HG03558 (cell line): ENCODE measurements at regions not wholly inside any gene's neighbourhood (a gene's known extent, or its start where the extent isn't known, plus 50 kb on each side); places are given as distances from the start of the nearest gene placed in this dataset.
A peak's percentile ranks its signal among the peaks of the same experiment; 100 is the strongest.

ENCODE experiments used
- ATAC-seq: cut with Tn5 transposase; IDR thresholded peaks from one replicate; pipeline ENCODE4 v1.9.1; 2021; ENCODE audit warnings: moderate number of reproducible peaks; ENCODE audit not compliant: unreplicated experiment; ENCODE audit errors: extremely low read depth

DNA sequence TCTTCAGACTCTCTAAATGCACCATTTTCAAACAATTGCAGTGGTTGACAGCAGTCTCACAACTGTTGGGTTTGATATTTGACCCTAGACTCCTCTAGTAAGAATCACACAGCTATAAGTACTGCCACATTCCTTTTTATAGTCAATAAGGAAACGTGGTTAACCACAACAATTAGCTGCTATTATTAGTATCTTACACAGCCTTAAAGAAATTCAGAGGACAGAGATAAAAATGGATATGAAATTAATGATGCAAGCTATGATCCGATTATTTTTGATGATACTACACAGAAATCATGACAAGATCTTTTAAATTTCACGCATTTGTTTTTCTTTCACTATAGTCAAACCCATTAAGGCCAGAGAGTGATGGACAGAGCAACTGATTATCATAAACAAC is 288.6 kb upstream of the C9orf72 start:
- ATAC-seq: no peak

DNA sequence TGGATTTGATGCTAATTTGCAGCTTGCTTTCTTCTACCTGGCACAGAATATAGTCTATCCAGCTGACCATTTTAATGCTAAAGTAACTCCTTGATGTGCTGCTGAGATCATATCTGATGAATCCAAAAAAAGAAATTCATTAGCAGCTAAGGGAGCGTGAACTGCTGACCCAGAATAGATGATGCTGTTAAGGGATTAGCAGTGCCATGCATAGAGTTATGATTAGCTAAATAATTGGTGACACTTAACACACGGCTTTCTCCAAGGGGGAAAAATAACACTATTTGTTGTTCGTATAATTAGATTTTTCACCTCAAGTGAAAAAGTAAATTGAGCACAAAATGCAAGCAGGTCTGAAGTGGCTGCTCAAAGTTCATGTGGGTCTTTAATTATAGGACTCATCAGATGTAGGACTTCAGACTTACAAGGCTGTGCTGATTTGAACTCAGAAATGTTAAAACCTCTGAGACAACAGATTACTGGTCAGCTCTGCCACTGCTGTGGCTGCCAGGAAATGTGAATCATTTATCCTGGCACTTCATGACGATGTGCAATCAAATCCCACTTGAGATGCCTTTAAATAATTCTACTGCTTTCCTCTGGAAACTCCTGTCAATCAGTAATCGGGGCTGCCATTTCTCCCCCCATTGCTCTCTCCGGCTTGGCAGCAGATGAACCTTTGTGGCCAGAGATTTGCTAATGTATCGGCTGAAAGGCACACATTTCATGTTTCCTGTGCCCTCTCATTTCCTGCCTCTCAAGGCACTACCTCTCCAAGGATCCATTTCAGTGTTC is 291.6 kb upstream of the C9orf72 start:
- ATAC-seq: no peak

DNA sequence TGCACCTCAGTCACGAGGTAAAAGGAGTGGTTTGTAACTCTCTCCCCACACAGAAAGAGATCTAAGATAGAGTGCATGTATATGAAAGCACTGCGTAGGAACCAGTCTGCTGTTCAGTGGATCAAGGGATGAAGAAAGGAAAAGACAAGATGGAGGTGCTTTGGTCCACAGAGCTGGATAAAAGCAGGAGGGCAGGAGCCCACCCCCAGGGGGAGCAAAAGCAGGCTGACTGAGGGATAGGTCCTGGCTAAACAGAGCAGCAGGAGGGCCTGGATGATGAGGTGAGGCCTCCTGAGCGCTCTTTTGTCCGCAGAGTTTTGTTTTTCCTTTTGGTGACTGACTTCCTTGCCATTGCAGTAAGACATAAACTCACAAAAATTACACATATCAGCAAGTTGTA is 293.5 kb upstream of the C9orf72 start:
- ATAC-seq: no peak

DNA sequence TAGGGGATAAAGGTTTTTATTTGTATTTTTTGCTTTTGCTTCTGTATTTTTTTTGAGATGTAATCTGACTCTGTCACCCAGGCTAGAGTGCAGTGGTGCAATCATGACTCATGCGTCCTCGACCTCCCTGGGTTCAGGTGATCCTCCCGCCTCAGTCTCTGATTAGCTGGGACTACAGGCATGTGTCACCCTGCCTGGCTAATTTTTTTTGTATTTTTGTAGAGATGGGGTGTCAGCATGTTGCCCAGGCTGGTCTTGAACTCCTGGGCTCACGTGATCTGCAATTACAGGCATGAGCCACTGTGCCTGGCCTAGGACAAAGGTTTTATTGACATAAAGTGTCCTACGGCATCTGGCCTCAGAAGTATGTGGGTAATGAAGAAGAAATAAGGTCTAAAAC is 297.1 kb upstream of the C9orf72 start:
- no peak for ATAC-seq

DNA sequence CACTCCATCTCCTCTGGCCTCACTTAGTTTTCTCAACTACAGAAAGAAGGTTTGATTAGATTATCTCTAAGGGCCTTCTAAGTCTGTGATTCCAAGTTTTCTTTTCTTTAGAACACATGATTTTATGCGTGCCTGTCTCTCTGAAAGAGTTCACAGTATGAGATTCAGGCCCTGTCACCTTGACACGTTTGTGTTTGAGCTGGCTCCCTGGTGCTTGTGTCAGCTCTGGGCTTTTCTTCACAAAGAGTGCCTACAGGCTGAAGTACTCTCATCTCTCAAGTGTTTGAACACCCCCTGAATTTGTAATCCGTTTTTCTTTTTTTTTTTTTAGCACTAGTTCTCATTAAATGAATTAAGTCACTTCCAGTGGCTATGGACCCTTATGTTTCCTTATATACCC is 306.9 kb upstream of the C9orf72 start:
- no peak for ATAC-seq

DNA sequence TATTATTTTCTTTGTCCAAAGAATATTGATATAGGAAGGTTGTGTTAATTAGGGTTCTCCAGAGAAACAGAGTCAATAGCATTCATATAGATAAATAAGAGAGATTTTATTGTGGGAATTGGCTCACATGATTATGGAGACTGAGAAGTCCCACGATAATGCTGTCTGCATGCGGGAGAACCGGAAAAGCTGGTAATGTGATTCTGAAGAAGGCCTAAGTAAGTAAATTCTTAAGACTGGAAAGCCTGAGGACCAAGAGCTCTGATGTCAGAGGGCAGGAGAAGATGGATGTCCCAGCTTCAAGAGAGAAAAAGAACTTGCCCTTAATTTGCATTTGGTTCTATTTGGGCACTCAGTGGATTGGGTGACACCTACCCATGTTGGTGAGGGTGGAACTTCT is 307.4 kb upstream of the C9orf72 start:
- no peak for ATAC-seq

DNA sequence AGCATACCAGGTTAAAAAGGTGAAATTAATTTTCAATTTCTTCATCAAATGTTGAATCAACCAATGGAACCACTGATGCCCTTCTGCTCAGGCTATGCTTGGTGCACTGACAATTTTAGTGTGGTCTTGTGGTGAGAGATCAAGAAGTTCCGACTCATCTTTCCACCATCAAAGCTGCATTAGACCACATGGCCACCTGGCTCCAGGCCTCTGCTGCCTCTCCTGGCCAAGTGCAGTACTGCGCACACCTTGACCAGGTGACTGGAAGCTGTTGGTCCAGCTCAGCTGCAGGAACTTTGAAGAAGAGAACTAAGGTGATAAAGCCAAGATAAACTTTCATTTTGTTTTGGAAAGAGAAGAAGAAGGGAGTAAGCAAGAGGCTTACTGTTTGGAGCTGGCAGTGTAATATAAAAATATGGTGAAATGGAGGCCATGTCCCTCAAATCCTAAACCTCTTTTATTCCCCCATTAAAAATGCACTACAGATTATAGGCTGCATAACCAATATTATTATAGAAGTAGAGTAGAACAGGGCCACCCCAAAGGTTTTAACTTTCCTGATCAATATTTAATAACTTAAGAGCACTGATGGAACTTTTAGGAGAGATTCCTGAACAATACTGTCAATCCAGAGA is 315.5 kb upstream of the C9orf72 start:
- ATAC-seq: peak; percentile 95

DNA sequence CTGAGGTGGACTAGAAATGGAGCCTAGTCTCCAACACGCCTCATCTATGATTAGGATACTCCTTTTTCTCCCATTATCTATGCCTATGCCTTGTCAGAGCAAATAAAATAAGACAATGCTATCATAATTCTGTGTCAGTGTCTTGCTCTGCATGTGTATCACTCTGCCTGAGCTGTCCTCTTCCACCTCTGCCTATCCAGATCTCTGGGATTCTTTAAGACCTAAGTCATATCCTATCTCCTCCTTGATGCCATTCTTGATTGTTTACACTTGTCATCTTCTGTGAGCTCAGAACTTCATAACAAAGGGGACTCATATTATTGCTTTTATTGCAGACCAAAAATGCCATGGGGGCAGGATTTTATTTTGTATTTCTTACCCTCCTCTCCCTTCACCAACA is 351.2 kb upstream of the C9orf72 start:
- ATAC-seq: no peak

DNA sequence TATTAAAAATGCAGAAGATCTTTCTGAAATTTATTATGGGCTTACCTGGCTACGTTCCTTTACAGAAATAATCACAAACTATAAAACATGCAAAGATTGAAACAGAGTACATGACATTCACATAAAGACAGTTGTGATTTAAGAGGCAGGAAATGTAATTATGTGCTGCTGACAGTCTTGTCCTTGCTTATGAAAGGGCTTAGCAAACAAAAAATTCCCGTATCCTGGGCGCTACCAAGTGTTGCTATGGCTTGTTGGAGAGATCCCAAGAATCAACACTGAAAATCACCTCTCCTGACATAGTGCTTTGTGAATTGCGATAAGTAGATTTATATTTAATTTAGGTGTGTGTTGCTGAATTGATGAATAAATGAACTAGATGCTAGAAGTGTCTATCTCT is 352.5 kb upstream of the C9orf72 start:
- no peak for ATAC-seq

DNA sequence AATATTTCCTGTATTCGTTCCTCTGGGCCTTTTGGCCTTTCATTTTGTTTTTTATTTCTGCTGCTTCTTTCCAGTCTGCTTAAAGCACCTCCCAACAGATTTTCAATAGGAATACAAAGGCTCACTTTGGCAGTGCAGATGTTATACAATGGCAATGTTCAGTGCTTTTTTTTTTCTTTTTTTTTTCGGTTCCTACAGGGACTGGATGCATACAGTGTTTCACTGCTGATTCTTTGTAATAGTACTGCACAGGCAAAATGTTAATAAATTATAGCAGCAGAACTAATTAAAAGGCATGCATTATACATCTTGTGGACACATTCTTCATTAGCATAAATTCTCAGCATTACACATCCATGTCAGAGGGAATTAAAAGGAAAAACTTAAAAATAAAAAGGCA is 356.6 kb upstream of the C9orf72 start:
- no peak for ATAC-seq

DNA sequence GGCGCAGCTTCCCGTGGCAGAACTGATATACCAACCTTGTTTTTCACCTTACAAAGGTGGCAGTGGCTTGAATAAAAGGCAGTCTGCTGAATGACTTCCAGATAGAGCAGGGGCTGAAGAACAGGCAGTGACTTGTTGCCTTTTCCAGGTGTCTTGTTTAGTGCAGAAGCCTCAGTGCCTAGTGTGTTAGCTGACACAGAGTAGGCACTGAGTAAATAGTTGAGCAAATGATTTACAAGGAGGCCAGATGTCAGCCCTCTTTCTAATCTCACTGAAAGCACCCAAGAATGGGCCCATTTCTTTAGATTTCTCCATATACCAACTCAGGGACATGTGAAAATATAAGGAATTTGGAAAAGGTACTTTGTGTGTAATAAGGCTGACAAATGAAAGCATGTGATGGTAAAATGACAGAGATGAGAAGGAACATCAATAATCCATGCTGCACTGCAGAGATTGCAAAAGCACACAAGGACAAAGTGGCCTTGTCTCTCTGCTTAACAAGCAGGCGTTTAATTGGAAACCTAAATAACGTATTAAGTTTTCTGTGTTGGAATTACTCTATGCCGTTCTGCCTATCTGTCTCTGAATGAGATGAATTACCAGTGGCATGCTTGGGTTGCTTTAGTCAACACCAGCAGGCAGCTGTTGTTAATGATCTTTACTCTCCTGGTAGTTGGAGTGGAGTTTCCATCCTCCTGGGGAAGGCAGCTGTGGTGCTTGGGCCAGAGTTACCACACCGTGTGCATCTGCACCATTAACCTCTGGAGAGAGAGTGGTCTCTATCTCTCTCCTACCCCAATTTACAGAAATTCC is 360.1 kb upstream of the C9orf72 start:
- ATAC-seq: no peak

DNA sequence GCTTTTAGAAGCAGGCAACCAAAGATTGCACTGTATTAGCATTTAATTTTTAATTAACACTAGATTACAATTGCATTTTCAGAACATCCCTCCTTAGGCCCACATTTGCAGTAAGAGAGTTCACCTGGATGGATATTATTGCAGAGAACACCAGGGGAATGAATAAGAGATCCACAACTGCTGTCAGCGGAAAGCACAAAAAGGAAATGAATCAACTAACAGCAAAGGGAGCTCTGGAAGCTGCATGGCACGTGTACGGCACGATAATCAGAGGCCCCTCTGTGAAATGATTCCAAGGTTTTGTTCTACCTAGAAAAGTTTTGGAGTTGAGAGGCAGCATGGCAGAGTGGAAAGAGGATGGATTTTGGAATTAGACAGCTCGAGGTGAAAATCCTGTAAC is 361.2 kb upstream of the C9orf72 start:
- no peak for ATAC-seq

DNA sequence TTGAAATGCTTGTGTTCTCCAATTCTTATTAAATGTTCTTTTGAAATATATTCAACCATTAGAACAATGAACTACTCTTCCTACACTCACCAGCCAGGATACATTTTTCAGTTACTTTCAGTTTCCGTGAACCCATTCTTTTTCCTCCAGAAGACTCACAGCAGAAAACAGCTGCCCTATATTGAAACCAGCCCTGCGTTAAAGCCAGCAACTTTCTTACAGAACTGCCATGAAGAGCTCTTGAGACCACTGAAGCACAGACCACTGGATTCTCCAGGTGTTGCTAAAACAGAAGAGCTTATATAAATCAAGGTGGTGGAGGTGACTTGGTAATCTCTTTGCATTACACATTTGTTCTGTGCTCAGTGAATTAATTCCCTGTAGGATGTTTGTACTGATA is 365.9 kb upstream of the C9orf72 start:
- ATAC-seq: no peak

DNA sequence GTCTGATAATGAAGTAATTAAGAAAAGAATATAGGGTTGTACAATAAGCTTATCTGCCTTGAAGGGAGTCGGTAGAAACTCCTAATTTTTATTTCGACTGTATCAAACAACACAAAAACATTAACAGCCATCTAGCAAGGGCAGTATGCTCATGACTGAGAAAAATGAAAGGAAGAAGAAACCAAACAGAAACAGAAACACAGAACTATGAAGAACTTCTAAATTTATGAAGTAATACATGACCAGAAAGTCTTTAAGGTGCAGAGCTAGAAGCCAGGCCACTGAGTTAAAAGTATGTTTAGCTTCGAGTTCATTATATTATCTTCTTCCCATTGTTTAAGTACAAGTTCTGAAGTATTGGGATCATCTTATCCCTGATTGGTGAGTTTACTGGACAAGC is 367.3 kb upstream of the C9orf72 start:
- no peak for ATAC-seq

DNA sequence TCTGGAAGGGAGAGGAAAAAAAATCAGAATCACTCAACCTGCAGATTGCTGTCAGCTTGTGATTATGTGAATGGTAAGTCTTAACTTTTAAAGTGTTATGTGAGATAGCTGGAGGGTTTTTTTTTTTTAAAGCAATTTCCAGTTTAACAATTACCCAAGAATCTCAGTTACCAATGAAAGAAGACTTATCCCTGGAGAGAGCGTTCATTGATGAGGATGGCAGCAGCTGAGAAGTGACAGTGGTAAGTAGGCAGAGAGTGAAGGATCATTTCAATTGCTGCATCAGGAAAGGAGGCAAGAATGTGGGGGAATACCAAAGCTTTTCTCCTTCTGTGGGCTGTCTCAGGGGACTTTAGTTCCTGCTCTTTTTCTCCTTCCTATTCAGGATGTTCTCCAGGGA is 370.2 kb upstream of the C9orf72 start:
- ATAC-seq: no peak

DNA sequence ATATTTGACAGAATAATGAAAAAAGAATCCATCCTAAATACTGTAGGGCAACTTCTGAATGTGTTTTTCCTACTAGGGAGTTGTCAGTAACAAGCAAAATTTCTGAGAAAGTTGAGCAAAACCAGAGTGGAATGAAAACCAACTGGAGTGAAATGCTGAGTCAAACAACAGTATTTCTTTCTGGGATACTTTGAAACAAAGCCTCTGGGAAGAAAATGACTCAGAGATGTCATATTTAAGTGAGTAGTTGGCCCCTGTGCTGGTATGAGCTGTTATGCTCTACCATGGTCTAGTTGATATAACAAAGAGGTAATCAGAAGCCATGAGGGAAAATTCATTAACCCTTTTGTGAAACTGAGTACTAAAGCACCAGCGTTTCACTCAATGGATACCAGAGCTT is 372.1 kb upstream of the C9orf72 start:
- ATAC-seq: no peak

DNA sequence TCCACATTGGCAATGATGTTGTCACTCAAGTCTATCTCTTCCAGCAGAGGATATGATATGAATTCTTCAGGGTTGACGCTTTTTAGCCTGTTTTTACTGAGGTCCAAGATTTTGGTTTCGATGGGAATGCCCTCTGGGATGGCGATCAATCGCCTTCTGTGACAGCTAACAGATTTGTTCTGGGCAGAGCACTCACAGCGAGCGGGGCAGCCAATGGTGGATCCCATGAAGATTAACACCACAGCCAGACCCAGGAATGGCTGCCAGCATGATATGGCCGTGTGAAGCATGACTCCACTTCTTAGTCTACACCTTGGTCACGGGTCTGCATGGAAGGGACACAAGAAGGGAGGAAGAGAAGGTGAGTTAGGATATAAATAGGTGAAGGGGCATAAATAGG is 377.1 kb upstream of the C9orf72 start:
- ATAC-seq: no peak

DNA sequence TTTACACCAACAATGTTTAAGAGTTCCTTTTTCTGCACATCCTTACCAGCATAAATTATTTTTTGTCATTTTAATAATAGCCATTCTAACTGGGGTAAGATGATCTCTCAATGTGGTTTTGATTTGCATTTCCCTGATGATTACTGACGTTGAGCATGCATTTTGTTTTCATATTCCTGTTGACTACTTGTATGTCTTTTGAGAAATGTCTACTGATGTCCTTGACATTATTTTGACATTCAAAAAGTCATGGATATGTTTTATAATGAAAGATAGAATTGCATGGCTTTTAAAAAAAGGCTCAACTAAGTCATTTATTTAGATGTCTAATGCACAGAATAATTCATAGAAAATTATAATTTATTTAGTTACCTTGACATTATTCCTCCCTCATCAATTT is 381.6 kb upstream of the C9orf72 start:
- ATAC-seq: no peak

DNA sequence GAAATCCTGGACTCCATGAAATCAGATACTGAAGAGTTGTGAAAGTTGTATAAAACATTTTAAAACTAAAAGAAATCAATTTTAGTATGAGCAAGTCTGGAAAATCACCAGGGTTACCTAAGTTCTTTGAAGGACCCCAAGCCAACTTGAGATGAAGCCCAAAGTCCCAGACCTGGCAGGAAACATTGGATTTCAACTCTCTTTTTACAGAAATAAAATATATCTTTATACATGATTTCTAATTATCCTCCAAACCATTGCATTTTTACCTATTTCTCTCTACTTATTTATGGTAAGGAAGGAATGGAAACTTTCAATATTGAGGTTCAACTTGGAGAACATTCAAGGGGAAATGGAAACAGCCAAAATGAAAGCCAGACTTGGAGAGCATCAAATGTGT is 390.6 kb upstream of the C9orf72 start:
- no peak for ATAC-seq

DNA sequence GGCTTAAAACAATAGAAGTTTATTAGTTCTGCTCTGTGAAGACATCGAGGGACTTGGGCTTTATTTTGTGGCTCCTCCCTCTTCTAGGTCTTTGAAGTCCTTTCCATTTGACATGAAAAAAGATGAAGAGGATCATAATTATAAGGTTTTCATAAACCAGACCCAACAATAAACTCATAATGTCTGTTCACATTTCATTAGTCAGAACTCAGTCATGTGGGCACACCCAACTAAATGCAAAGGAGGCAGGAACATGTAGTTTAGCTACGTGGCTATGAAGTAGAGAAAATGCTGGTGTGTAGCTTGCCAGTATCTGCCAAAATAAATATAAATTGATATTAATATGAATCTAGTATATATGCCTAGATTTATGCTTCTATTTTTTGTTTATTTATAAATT is 393.9 kb upstream of the C9orf72 start:
- ATAC-seq: no peak

DNA sequence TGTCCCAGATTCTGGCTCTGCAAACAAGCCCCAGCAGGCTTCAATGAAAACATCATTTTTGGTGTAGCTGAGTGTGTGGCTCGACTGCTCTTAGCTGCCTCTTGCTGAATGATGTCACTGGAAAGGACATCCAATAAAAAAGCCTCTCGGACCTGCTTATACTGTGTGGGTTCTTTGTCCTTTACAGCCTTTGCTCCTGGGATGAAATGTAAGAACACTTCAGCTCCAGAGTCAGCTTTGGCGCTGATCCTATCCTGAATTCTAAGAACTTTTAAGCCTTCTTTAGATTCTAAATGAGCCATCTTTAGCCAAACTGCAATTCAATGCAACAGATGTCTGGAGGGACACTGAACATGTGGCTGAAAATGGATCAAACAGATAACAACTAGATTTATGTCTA is 404.6 kb upstream of the C9orf72 start:
- no peak for ATAC-seq
